SIG-M5 treated with dmso at 0.1 percent for 504 hours (cell line): ENCODE measurements at regions not wholly inside any gene's neighbourhood (a gene's known extent, or its start where the extent isn't known, plus 50 kb on each side); places are given as distances from the start of the nearest gene placed in this dataset.

Experiments used
- DNase-seq: peaks from one replicate; lab custom pipeline; 2025; ENCODE audit not compliant: unreplicated experiment; lab: John Stamatoyannopoulos, UW

- peak; percentile 49 for DNase-seq
Measured at GRCh38 chr10:25113191-25114035, 61.4 kb upstream of the GPR158 start.

- DNase-seq: no peak
Measured at GRCh38 chr10:25114036-25114411, 60.8 kb upstream of the GPR158 start.

- DNase-seq: no peak
Measured at GRCh38 chr10:25117757-25118156, 57.0 kb upstream of the GPR158 start.

- DNase-seq: no peak
Measured at GRCh38 chr10:25120188-25120587, 54.6 kb upstream of the GPR158 start.
